Activated CD4-positive, CD25-positive, alpha-beta regulatory T cell (primary cell): ENCODE measurements at regions not wholly inside any gene's neighbourhood (a gene's known extent, or its start where the extent isn't known, plus 50 kb on each side); places are given as distances from the start of the nearest gene placed in this dataset.

ENCODE experiments used
- DNase-seq, 4 experiments: peaks; one replicate each; lab custom pipeline; 2025; lab: John Stamatoyannopoulos, UW

- no peak for DNase-seq
Measured at GRCh38 chr2:120401275-120402066, 55.5 kb downstream of the INHBB start.

- DNase-seq: no peak
Measured at GRCh38 chr2:120402067-120402433, 56.1 kb downstream of the INHBB start.

GRCh38 chr2:120402508-120402907, 56.6 kb downstream of the INHBB start:
- DNase-seq: no peak

GRCh38 chr2:120403261-120403660, 57.3 kb downstream of the INHBB start:
- DNase-seq: no peak

- no peak for DNase-seq
Measured at GRCh38 chr2:120403676-120404075, 57.7 kb downstream of the INHBB start.

- DNase-seq: no peak
Measured at GRCh38 chr2:120404274-120404673, 58.3 kb downstream of the INHBB start.

GRCh38 chr2:120404941-120405758, 59.2 kb downstream of the INHBB start:
- DNase-seq: no peak

GRCh38 chr2:120405759-120406099, 59.8 kb downstream of the INHBB start:
- no peak for DNase-seq

GRCh38 chr2:120406566-120406965, 60.6 kb downstream of the INHBB start:
- DNase-seq: no peak

GRCh38 chr2:120410487-120410886, 64.6 kb downstream of the INHBB start:
- no peak for DNase-seq

GRCh38 chr2:120415060-120415459, 69.1 kb downstream of the INHBB start:
- DNase-seq: no peak

GRCh38 chr2:120415728-120416509, 70.0 kb downstream of the INHBB start:
- no peak for DNase-seq

- no peak for DNase-seq
Measured at GRCh38 chr2:120418174-120418787, 72.3 kb downstream of the INHBB start.

GRCh38 chr2:120419073-120419472, 73.1 kb downstream of the INHBB start:
- DNase-seq: no peak

GRCh38 chr2:120419955-120420354, 74.0 kb downstream of the INHBB start:
- no peak for DNase-seq

- no peak for DNase-seq
Measured at GRCh38 chr2:120421126-120421829, 75.3 kb downstream of the INHBB start.

- no peak for DNase-seq
Measured at GRCh38 chr2:120421830-120422175, 75.9 kb downstream of the INHBB start.

GRCh38 chr2:120422465-120423160, 76.7 kb downstream of the INHBB start:
- no peak for DNase-seq

GRCh38 chr2:120423167-120423943, 77.4 kb downstream of the INHBB start:
- no peak for DNase-seq

- no peak for DNase-seq
Measured at GRCh38 chr2:120424274-120424796, 78.4 kb downstream of the INHBB start.
